Neural cell (in vitro differentiated cells): ENCODE measurements at regions not wholly inside any gene's neighbourhood (a gene's known extent, or its start where the extent isn't known, plus 50 kb on each side); places are given as distances from the start of the nearest gene placed in this dataset.

ENCODE experiments used
- H2AFZ ChIP-seq: fragments of 200-600, 300-800 bp; sonication (generic), shearing (Covaris generic); 2 replicates; pipeline ENCODE4 v1.6.0; 2014; ENCODE audit warnings: low read depth, mild to moderate bottlenecking, antibody characterized with exemption, low read length, moderate library complexity
- H3F3A ChIP-seq: fragments of 200-600 bp; shearing (Covaris generic); 2 replicates; pipeline ENCODE4 v1.6.1; 2016; ENCODE audit warnings: mild to moderate bottlenecking, moderate library complexity, mixed read lengths, antibody characterized with exemption, low read length; ENCODE audit not compliant: insufficient read depth, poor library complexity, severe bottlenecking
- H3K27ac ChIP-seq: fragments of 200-600, 300-800 bp; sonication (generic), shearing (Covaris generic); 2 replicates; pipeline ENCODE4 v1.5.1; 2014; ENCODE audit warnings: mild to moderate bottlenecking, low read length, moderate library complexity
- H3K27me3 ChIP-seq: fragments of 300-800, 200-600 bp; sonication (generic), shearing (Covaris generic); 2 replicates; pipeline ENCODE4 v1.6.0; 2014; ENCODE audit warnings: mild to moderate bottlenecking, low read depth, low read length, moderate library complexity; ENCODE audit not compliant: insufficient read depth
- H3K36me3 ChIP-seq: fragments of 300-800, 200-600 bp; sonication (generic), shearing (Covaris generic); 2 replicates; pipeline ENCODE4 v1.5.1; 2014; ENCODE audit warnings: mild to moderate bottlenecking, antibody characterized with exemption, low read length, moderate library complexity; ENCODE audit not compliant: insufficient read depth
- H3K4me2 ChIP-seq: fragments of 300-800, 200-600 bp; sonication (generic), shearing (Covaris generic); 2 replicates; pipeline ENCODE4 v1.6.0; 2014; ENCODE audit warnings: mild to moderate bottlenecking, low read length
- H3K4me3 ChIP-seq: fragments of 300-800, 200-600 bp; sonication (generic), shearing (Covaris generic); 2 replicates; pipeline ENCODE4 v1.5.1; 2014; ENCODE audit warnings: mild to moderate bottlenecking, low read length, moderate library complexity
- H3K79me2 ChIP-seq: fragments of 200-600 bp; shearing (Covaris generic); replicated peaks from 2 replicates; pipeline ENCODE4 v1.6.0; 2014; ENCODE audit warnings: mild to moderate bottlenecking, low read length, moderate library complexity; ENCODE audit not compliant: insufficient read depth
- H3K9ac ChIP-seq: fragments of 300-800, 200-600 bp; sonication (generic), shearing (Covaris generic); 2 replicates; pipeline ENCODE4 v1.6.1; 2016; ENCODE audit warnings: mild to moderate bottlenecking, low read length, mixed read lengths
- H3K9me2 ChIP-seq: fragments of 200-600 bp; shearing (Covaris generic); 2 replicates; pipeline ENCODE4 v1.6.1; 2016; ENCODE audit warnings: mild to moderate bottlenecking, low read length, mixed read lengths; ENCODE audit not compliant: insufficient read depth
- H3K9me3 ChIP-seq: fragments of 200-600, 300-800 bp; sonication (generic), shearing (Covaris generic); 2 replicates; pipeline ENCODE4 v1.6.1; 2016; ENCODE audit warnings: mild to moderate bottlenecking, mixed run types, low read length, moderate library complexity, mixed read lengths
- H4K20me1 ChIP-seq: fragments of 200-600 bp; shearing (Covaris generic); 2 replicates; pipeline ENCODE4 v1.6.1; 2016; ENCODE audit warnings: mild to moderate bottlenecking, mixed run types; ENCODE audit not compliant: insufficient read depth
- CTCF ChIP-seq: fragments of 450-650 bp; IDR thresholded peaks from 2 replicates; pipeline ENCODE4 v1.5.1; 2014; ENCODE audit warnings: antibody characterized with exemption, mild to moderate bottlenecking, moderate library complexity; ENCODE audit not compliant: poor library complexity, severe bottlenecking
- EP300 ChIP-seq: fragments of 450-650 bp; conservative IDR thresholded peaks from 2 replicates; pipeline ENCODE4 v1.6.1; 2014; ENCODE audit warnings: antibody characterized with exemption, mild to moderate bottlenecking, moderate library complexity; ENCODE audit not compliant: poor library complexity, severe bottlenecking
- EZH2 ChIP-seq: fragments of 200-600, 300-800 bp; shearing (Covaris generic), sonication (generic); IDR thresholded peaks from 2 replicates; pipeline ENCODE4 v1.6.1; 2014; ENCODE audit warnings: antibody characterized with exemption, low read length, borderline replicate concordance, mild to moderate bottlenecking; ENCODE audit not compliant: insufficient read depth, poor library complexity, severe bottlenecking
- MXI1 ChIP-seq: fragments of 450-650 bp; conservative IDR thresholded peaks from 2 replicates; pipeline ENCODE4 v1.6.1; 2014; ENCODE audit warnings: antibody characterized with exemption, mild to moderate bottlenecking; ENCODE audit not compliant: poor library complexity, severe bottlenecking
- POLR2AphosphoS5 ChIP-seq: IDR thresholded peaks from 2 replicates; pipeline ENCODE4 v1.6.1; 2012
- RAD21 ChIP-seq: fragments of 450-650 bp; conservative IDR thresholded peaks from 2 replicates; pipeline ENCODE4 v1.6.1; 2014; ENCODE audit warnings: antibody characterized with exemption, mild to moderate bottlenecking, moderate library complexity
- REST ChIP-seq: IDR thresholded peaks from 2 replicates; pipeline ENCODE4 v1.6.1; 2012; ENCODE audit warnings: borderline replicate concordance
- SMC3 ChIP-seq: fragments of 450-650 bp; conservative IDR thresholded peaks from 2 replicates; pipeline ENCODE4 v1.6.1; 2014; ENCODE audit warnings: antibody characterized with exemption, mild to moderate bottlenecking, moderate library complexity; ENCODE audit not compliant: poor library complexity
- TAF1 ChIP-seq: IDR thresholded peaks from 2 replicates; pipeline ENCODE4 v1.6.1; 2012; ENCODE audit warnings: low read depth

- no peaks in the 10 kb centered on the region for H3K79me2 ChIP-seq
- no peak overlapping the region for H3K4me2 ChIP-seq
- no peak for TF ChIP-seq RAD21
- TF ChIP-seq EZH2: no peak
- TF ChIP-seq SMC3: no peak
- no peak for TF ChIP-seq TAF1
- no peak for TF ChIP-seq POLR2AphosphoS5
- no peak for TF ChIP-seq CTCF
- TF ChIP-seq MXI1: no peak
- TF ChIP-seq EP300: no peak
- no peak for TF ChIP-seq REST
- H3K9me3 ChIP-seq: no peaks in the 10 kb centered on the region
- no peaks in the 10 kb centered on the region for H3F3A ChIP-seq
- no peaks in the 10 kb centered on the region for H3K36me3 ChIP-seq
- H3K9me2 ChIP-seq: no peaks in the 10 kb centered on the region
- no peaks in the 10 kb centered on the region for H3K27me3 ChIP-seq
- H3K27ac ChIP-seq: no peak overlapping the region
- no peak overlapping the region for H3K9ac ChIP-seq
- H4K20me1 ChIP-seq: no peaks in the 10 kb centered on the region
- H2AFZ ChIP-seq: no peak overlapping the region
- H3K4me3 ChIP-seq: no peak overlapping the region
Observed at GRCh38 chr18:43760010-43760409, 482.7 kb upstream of the SYT4 start.

- Histone ChIP-seq H3K4me3 (no peak overlapping the region), H3K9me3 (no peaks in the 10 kb centered on the region), H4K20me1 (no peaks in the 10 kb centered on the region), H3F3A (no peaks in the 10 kb centered on the region), H2AFZ (no peak overlapping the region), H3K4me2 (no peak overlapping the region), H3K36me3 (no peaks in the 10 kb centered on the region), H3K9me2 (no peaks in the 10 kb centered on the region), H3K79me2 (no peaks in the 10 kb centered on the region), H3K9ac (no peak overlapping the region), H3K27me3 (no peaks in the 10 kb centered on the region), H3K27ac (no peak overlapping the region)
- TF ChIP-seq TAF1 (no peak), REST (no peak), SMC3 (no peak), EZH2 (no peak), CTCF (no peak), EP300 (no peak), MXI1 (no peak), RAD21 (no peak), POLR2AphosphoS5 (no peak)
Observed at GRCh38 chr18:43772907-43773306, 495.6 kb upstream of the SYT4 start.
